A673 (cell line): ENCODE measurements at regions not wholly inside any gene's neighbourhood (a gene's known extent, or its start where the extent isn't known, plus 50 kb on each side); places are given as distances from the start of the nearest gene placed in this dataset.

Experiments
- EZH2 ChIP-seq: fragments of 200-600 bp; sonication (generic); IDR thresholded peaks from 2 replicates; pipeline ENCODE4 v1.6.1; 2017; ENCODE audit warnings: borderline replicate concordance, low read depth, mild to moderate bottlenecking, mixed read lengths, antibody characterized with exemption, low read length; ENCODE audit not compliant: poor library complexity, severe bottlenecking
- TF ChIP-seq, protein P1 (sequence below): fragments of 300-800, 200-600 bp; sonication (generic); conservative IDR thresholded peaks from 2 replicates; pipeline ENCODE4 v1.5.1; 2017; ENCODE audit warnings: low read depth, mild to moderate bottlenecking, antibody characterized with exemption, low read length, moderate library complexity, mixed read lengths

DNA sequence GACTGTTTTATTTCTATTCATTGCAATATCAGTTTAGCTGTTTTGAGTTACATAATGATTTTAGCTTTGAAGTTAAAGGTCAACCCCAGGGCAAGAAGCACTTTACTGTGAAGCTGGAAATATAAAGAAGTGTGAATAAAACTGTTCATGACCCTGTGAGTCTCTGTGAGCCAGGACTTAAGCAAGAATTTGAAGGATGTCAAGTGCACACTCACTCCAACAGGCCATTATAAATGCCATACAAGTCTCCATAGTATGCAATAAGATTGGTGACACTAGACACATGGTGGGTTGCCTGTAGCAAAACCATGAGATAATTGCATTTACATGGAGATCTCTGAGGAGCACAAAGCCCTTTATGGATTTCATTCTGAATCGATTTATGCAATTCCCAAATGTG, 318.7 kb upstream of the ITGA1 start:
- TF ChIP-seq, protein P1, sequence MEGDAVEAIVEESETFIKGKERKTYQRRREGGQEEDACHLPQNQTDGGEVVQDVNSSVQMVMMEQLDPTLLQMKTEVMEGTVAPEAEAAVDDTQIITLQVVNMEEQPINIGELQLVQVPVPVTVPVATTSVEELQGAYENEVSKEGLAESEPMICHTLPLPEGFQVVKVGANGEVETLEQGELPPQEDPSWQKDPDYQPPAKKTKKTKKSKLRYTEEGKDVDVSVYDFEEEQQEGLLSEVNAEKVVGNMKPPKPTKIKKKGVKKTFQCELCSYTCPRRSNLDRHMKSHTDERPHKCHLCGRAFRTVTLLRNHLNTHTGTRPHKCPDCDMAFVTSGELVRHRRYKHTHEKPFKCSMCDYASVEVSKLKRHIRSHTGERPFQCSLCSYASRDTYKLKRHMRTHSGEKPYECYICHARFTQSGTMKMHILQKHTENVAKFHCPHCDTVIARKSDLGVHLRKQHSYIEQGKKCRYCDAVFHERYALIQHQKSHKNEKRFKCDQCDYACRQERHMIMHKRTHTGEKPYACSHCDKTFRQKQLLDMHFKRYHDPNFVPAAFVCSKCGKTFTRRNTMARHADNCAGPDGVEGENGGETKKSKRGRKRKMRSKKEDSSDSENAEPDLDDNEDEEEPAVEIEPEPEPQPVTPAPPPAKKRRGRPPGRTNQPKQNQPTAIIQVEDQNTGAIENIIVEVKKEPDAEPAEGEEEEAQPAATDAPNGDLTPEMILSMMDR: no peak
- TF ChIP-seq EZH2: no peak
